ENCODE measurements at regions not wholly inside any gene's neighbourhood (a gene's known extent, or its start where the extent isn't known, plus 50 kb on each side); places are given as distances from the start of the nearest gene placed in this dataset.

GRCh38 chr6:97909380-97909779, 626.4 kb upstream of the MMS22L start:
- Histone ChIP-seq H3K27ac (no peak overlapping the region), H3K27me3 (no peaks in the 10 kb centered on the region), H3K36me3 (no peaks in the 10 kb centered on the region), H3K4me3 (no peak overlapping the region), H3K4me1 (no peaks in the 10 kb centered on the region), H3K9me3 (peaks cover 0 to 10% (median 0%) of the 10 kb centered on the region in 12 donors)
- no peak for DNase-seq
- TF ChIP-seq POLR2A (IDR thresholded peaks at IDR 0.05): no peak
- TF ChIP-seq CTCF (IDR thresholded peaks at IDR 0.05): no peak
- intact Hi-C loops (cut with DNase I): no loop called here
- 83 to 86% (median 85%) methylated on average over 5 of the region's 5 CpGs for WGBS, 4 donors
- no peak for ATAC-seq

DNA sequence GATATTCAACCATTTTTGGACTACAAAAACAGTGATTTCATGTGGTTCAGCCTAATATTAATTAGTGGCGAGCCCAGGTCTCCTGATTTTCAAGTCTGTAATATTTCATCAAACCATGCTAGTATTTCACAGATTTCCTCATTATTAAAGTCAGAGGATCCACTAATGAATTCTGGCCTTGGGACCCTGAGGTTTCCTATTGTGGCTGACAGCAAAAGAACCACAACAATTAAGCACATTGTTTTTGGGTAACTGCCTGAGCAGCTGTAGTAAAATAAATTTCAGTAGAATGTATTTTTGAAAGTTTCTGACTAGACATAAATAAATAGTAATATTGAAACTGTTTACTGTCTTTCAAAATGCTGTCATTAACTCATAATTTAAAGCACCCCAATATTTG, 630.7 kb upstream of the MMS22L start:
- Histone ChIP-seq H3K4me3 (no peak overlapping the region), H3K27ac (no peak overlapping the region), H3K9me3 (no peaks in the 10 kb centered on the region), H3K36me3 (no peaks in the 10 kb centered on the region), H3K4me1 (no peaks in the 10 kb centered on the region), H3K27me3 (no peaks in the 10 kb centered on the region)
- 67 to 76% (median 74%) methylated on average over 1 of the region's 1 CpG for WGBS, 4 donors
- ATAC-seq (no peak), DNase-seq (no peak)
- intact Hi-C loops (cut with DNase I): no loop called here
- no peak for TF ChIP-seq POLR2A (IDR thresholded peaks at IDR 0.05)

GRCh38 chr6:97914912-97915311, 631.9 kb upstream of the MMS22L start:
- ATAC-seq: no peak
- Histone ChIP-seq H3K4me1 (no peaks in the 10 kb centered on the region), H3K36me3 (no peaks in the 10 kb centered on the region), H3K4me3 (no peak overlapping the region), H3K27ac (no peak overlapping the region), H3K27me3 (no peaks in the 10 kb centered on the region), H3K9me3 (no peaks in the 10 kb centered on the region)
- DNase-seq: no peak
- TF ChIP-seq CTCF (IDR thresholded peaks at IDR 0.05) (no peak), POLR2A (IDR thresholded peaks at IDR 0.05) (no peak)
- WGBS, 4 donors: 75 to 86% (median 83%) methylated on average over 5 of the region's 5 CpGs
- intact Hi-C loops (cut with DNase I): no loop called here

- Histone ChIP-seq H3K27me3 (no peaks in the 10 kb centered on the region), H3K9me3 (no peaks in the 10 kb centered on the region), H3K4me3 (no peak overlapping the region), H3K4me1 (no peaks in the 10 kb centered on the region), H3K36me3 (no peaks in the 10 kb centered on the region), H3K27ac (no peak overlapping the region)
- ATAC-seq: no peak
- whole genome bisulfite sequencing, 4 donors: 52 to 57% (median 53%) methylated on average over 2 of the region's 2 CpGs
- DNase-seq: no peak
- intact Hi-C loops (cut with DNase I): no loop called here
- TF ChIP-seq POLR2A (IDR thresholded peaks at IDR 0.05) (no peak), CTCF (IDR thresholded peaks at IDR 0.05) (no peak)
These were observed 632.5 kb upstream of the MMS22L start for GRCh38 chr6:97915537-97915936.

GRCh38 chr6:97917369-97917768, 634.4 kb upstream of the MMS22L start:
- Histone ChIP-seq H3K9me3 (no peaks in the 10 kb centered on the region), H3K36me3 (no peaks in the 10 kb centered on the region), H3K4me3 (no peak overlapping the region), H3K27ac (no peak overlapping the region), H3K4me1 (no peaks in the 10 kb centered on the region), H3K27me3 (no peaks in the 10 kb centered on the region)
- TF ChIP-seq POLR2A (IDR thresholded peaks at IDR 0.05) (no peak), CTCF (IDR thresholded peaks at IDR 0.05) (no peak)
- DNase-seq: no peak
- ATAC-seq: no peak
- intact Hi-C loops (cut with DNase I): no loop called here
- WGBS, 4 donors: 83 to 100% (median 92%) methylated on average over 1 of the region's 1 CpG
